Loucy (cell line): ENCODE measurements at regions not wholly inside any gene's neighbourhood (a gene's known extent, or its start where the extent isn't known, plus 50 kb on each side); places are given as distances from the start of the nearest gene placed in this dataset.

Experiments
- H2AFZ ChIP-seq: fragments of 200-600 bp; sonication (generic); 2 replicates; pipeline ENCODE4 v1.6.0; 2016; ENCODE audit warnings: antibody characterized with exemption, mild to moderate bottlenecking, low read length, moderate library complexity
- H3F3A ChIP-seq: fragments of 200-600 bp; 2 replicates; pipeline ENCODE4 v1.6.0; 2016; ENCODE audit warnings: antibody characterized with exemption, low read depth, mild to moderate bottlenecking
- H3K27me3 ChIP-seq: fragments of 200-600 bp; sonication (generic); 2 replicates; pipeline ENCODE4 v1.6.1; 2014; ENCODE audit warnings: low read length, mild to moderate bottlenecking; ENCODE audit not compliant: insufficient read depth, poor library complexity, severe bottlenecking
- H3K36me3 ChIP-seq: fragments of 200-600 bp; sonication (generic); 2 replicates; pipeline ENCODE4 v1.6.1; 2016; ENCODE audit warnings: low read length; ENCODE audit not compliant: insufficient read depth
- H3K4me1 ChIP-seq: fragments of 200-600 bp; sonication (generic); 2 replicates; pipeline ENCODE4 v1.5.1; 2014; ENCODE audit warnings: low read length, mild to moderate bottlenecking; ENCODE audit not compliant: insufficient read depth, poor library complexity, severe bottlenecking
- H3K4me2 ChIP-seq: fragments of 200-600 bp; sonication (generic); 2 replicates; pipeline ENCODE4 v1.6.0; 2014; ENCODE audit warnings: antibody characterized with exemption, low read length, low read depth, mild to moderate bottlenecking; ENCODE audit not compliant: poor library complexity, severe bottlenecking
- H3K4me3 ChIP-seq: fragments of 200-600 bp; sonication (generic); 2 replicates; pipeline ENCODE4 v1.5.1; 2014; ENCODE audit warnings: low read length, mild to moderate bottlenecking, mixed read lengths; ENCODE audit not compliant: poor library complexity, severe bottlenecking
- H3K79me2 ChIP-seq: fragments of 200-600 bp; sonication (generic); 2 replicates; pipeline ENCODE4 v1.6.1; 2014; ENCODE audit warnings: low read length; ENCODE audit not compliant: insufficient read depth
- H3K9ac ChIP-seq: fragments of 200-600 bp; sonication (generic); 2 replicates; pipeline ENCODE4 v1.6.0; 2014; ENCODE audit warnings: mild to moderate bottlenecking, low read depth, low read length, moderate library complexity; ENCODE audit not compliant: poor library complexity, severe bottlenecking
- H3K9me2 ChIP-seq: fragments of 200-600 bp; sonication (generic); replicated peaks from 2 replicates; pipeline ENCODE4 v1.6.1; 2016; ENCODE audit warnings: low read depth, low read length, mixed read lengths
- H3K9me3 ChIP-seq: fragments of 200-600 bp; sonication (generic); 2 replicates; pipeline ENCODE4 v1.6.1; 2014; ENCODE audit warnings: mild to moderate bottlenecking, antibody characterized with exemption, low read length, low read depth; ENCODE audit not compliant: insufficient read depth
- H4K20me1 ChIP-seq: fragments of 200-600 bp; sonication (generic); 2 replicates; pipeline ENCODE4 v1.6.0; 2014; ENCODE audit warnings: antibody characterized with exemption, low read length, mild to moderate bottlenecking; ENCODE audit not compliant: insufficient read depth, poor library complexity, severe bottlenecking
- EZH2phosphoT487 ChIP-seq: fragments of 200-600 bp; IDR thresholded peaks from 2 replicates; pipeline ENCODE4 v1.6.1; 2018; ENCODE audit warnings: antibody characterized with exemption, mild to moderate bottlenecking, moderate library complexity, borderline replicate concordance
- TF ChIP-seq, protein P1 (sequence below): fragments of 200-600 bp; sonication (generic); conservative IDR thresholded peaks from 2 replicates; pipeline ENCODE4 v1.5.1; 2014; ENCODE audit warnings: mild to moderate bottlenecking, antibody characterized with exemption, low read length

DNA sequence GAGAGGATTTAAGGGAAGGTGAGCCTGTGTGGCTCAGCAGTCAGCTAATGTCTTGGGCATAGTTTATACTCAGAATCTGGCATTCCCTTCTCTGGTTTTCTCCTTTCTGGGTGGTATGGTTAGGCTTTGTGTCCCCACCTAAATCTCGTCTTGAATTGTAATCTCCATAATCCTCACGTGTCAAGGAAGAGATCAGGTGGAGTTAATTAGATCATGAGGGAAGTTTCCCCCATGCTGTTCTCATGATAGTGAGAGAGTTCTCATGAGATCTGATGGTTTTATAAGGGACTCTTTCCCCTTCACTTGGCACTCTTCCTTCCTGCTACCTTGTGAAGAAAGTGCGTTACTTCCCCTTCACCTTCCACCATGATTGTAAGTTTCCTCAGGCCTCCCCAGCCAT is 169.8 kb upstream of the PELI2 start:
- TF ChIP-seq EZH2phosphoT487: no peak
- TF ChIP-seq, protein P1, sequence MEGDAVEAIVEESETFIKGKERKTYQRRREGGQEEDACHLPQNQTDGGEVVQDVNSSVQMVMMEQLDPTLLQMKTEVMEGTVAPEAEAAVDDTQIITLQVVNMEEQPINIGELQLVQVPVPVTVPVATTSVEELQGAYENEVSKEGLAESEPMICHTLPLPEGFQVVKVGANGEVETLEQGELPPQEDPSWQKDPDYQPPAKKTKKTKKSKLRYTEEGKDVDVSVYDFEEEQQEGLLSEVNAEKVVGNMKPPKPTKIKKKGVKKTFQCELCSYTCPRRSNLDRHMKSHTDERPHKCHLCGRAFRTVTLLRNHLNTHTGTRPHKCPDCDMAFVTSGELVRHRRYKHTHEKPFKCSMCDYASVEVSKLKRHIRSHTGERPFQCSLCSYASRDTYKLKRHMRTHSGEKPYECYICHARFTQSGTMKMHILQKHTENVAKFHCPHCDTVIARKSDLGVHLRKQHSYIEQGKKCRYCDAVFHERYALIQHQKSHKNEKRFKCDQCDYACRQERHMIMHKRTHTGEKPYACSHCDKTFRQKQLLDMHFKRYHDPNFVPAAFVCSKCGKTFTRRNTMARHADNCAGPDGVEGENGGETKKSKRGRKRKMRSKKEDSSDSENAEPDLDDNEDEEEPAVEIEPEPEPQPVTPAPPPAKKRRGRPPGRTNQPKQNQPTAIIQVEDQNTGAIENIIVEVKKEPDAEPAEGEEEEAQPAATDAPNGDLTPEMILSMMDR: no peak
- no peaks in the 10 kb centered on the region for H3K27me3 ChIP-seq
- no peaks in the 10 kb centered on the region for H3K9me3 ChIP-seq
- no peaks in the 10 kb centered on the region for H3K79me2 ChIP-seq
- H3K4me3 ChIP-seq: no peak overlapping the region
- H3K9me2 ChIP-seq: no peaks in the 10 kb centered on the region
- no peak overlapping the region for H3K9ac ChIP-seq
- H3F3A ChIP-seq: no peaks in the 10 kb centered on the region
- H3K36me3 ChIP-seq: no peaks in the 10 kb centered on the region
- H3K4me1 ChIP-seq: peaks cover 6% of the 10 kb centered on the region
- no peaks in the 10 kb centered on the region for H4K20me1 ChIP-seq
- no peak overlapping the region for H3K4me2 ChIP-seq
- H2AFZ ChIP-seq: no peak overlapping the region

DNA sequence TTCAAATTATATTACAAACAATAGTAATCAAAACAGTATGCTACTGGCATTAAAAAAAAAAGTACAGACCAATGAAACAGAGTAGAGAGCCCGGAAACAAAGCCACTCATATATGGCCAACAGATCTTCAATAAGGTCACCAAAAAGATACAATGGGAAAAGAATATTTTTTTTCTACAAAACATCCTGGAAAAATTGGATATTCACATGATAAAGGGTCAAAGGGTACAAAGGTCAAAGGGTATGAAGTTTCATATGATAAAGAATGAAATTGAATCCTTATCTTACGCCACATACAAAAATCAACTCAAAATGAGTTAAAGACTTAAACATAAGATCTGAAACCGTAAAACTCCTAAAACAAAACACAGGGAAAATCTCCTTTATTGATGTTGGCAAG is 168.5 kb upstream of the PELI2 start:
- Histone ChIP-seq H4K20me1 (no peaks in the 10 kb centered on the region), H3K27me3 (no peaks in the 10 kb centered on the region), H3F3A (no peaks in the 10 kb centered on the region), H3K9me2 (no peaks in the 10 kb centered on the region), H3K36me3 (no peaks in the 10 kb centered on the region), H3K79me2 (no peaks in the 10 kb centered on the region), H3K4me2 (no peak overlapping the region), H2AFZ (no peak overlapping the region), H3K4me3 (no peak overlapping the region), H3K9me3 (no peaks in the 10 kb centered on the region), H3K4me1 (peaks cover 5% of the 10 kb centered on the region), H3K9ac (no peak overlapping the region)
- TF ChIP-seq, protein P1: no peak
- no peak for TF ChIP-seq EZH2phosphoT487

DNA sequence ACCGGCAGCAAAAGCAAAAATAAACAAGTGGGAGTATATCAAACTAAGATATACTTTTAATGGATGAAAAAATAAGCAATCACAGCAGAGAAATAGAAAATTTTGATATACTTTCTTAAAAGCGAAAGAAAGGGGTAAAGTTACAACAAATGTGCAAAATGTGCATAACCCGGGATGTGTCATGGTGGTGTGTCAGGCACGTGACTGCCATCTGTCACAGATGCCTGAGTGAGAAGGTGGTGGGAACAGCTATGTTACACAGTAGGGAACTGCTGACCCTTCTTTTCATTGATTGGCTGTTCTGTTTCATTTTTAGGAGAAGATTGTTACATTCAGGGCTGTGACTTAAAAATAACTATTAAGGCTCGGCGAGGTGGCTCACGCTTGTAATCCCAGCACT is 168.1 kb upstream of the PELI2 start:
- no peaks in the 10 kb centered on the region for H3K9me3 ChIP-seq
- no peaks in the 10 kb centered on the region for H3K36me3 ChIP-seq
- no peak overlapping the region for H3K4me2 ChIP-seq
- no peaks in the 10 kb centered on the region for H3K27me3 ChIP-seq
- no peak overlapping the region for H3K4me3 ChIP-seq
- H3K79me2 ChIP-seq: no peaks in the 10 kb centered on the region
- TF ChIP-seq, protein P1: no peak
- no peak for TF ChIP-seq EZH2phosphoT487
- no peaks in the 10 kb centered on the region for H3F3A ChIP-seq
- H4K20me1 ChIP-seq: no peaks in the 10 kb centered on the region
- no peak overlapping the region for H2AFZ ChIP-seq
- no peaks in the 10 kb centered on the region for H3K9me2 ChIP-seq
- H3K4me1 ChIP-seq: peaks cover under 1% of the 10 kb centered on the region
- no peak overlapping the region for H3K9ac ChIP-seq
